Right lobe of liver (tissue), 6 donors: ENCODE measurements at regions not wholly inside any gene's neighbourhood (a gene's known extent, or its start where the extent isn't known, plus 50 kb on each side); places are given as distances from the start of the nearest gene placed in this dataset.

Source experiments
- ATAC-seq, 4 donors: fragments of 200-7000 bp; cut with Tn5 transposase; one replicate each; pipeline ENCODE4 v1.9.1; 2020; ENCODE audit warnings: mild to moderate bottlenecking in 4 of 4, moderate library complexity in 4 of 4
- DNase-seq, 3 donors: peaks; one replicate each; pipeline ENCODE4 v3.0.0-alpha.2; 2020
- H3K27ac ChIP-seq, 3 donors: fragments of 200-600 bp; one replicate each; pipeline ENCODE4 v1.8.0; 2022
- H3K27me3 ChIP-seq, 2 donors: fragments of 200-600 bp; one replicate each; pipeline ENCODE4 v1.8.0; 2022
- H3K36me3 ChIP-seq, 4 donors: fragments of 200-600 bp; sonication (generic) in 1 of 4; one replicate each; pipeline versions ENCODE4 v1.5.1 to v1.8.0; 2017 to 2022; ENCODE audit warnings: control low read depth in 1 of 4
- H3K4me1 ChIP-seq, 4 donors: fragments of 200-600 bp; sonication (generic) in 1 of 4; one replicate each; pipeline versions ENCODE4 v1.5.1 to v1.8.0; 2017 to 2022; ENCODE audit warnings: control low read depth in 1 of 4
- H3K4me3 ChIP-seq, 3 donors: fragments of 200-600 bp; one replicate each; pipeline ENCODE4 v1.8.0; 2022
- H3K9me3 ChIP-seq, 4 donors: fragments of 200-600 bp; sonication (generic) in 1 of 4; one replicate each; pipeline versions ENCODE4 v1.5.1 to v1.8.0; 2017 to 2022; ENCODE audit warnings: control low read depth in 1 of 4
- POLR2A ChIP-seq: fragments of 450-650 bp; IDR thresholded peaks from one replicate; pipeline ENCODE4 v1.6.1; 2017; ENCODE audit warnings: antibody characterized with exemption, mild to moderate bottlenecking
- WGBS: methylation state at CpG from one replicate; pipeline ENCODE4 v1.1.6; 2018; ENCODE audit warnings: low coverage, low lambda C conversion rate; ENCODE audit not compliant: insufficient coverage; ENCODE audit errors: missing lambda C conversion rate; 5-methylcytosine and 5-hydroxymethylcytosine counted together
- intact Hi-C, 2 donors: fragments of 100-400 bp; cut with DNase I; formaldehyde crosslinking; loops; one replicate each; pipeline versions ENCODE4 v1.11.2 to v1.14.1; 2022
- TF ChIP-seq, protein P1 (sequence below), 4 donors: fragments of 200-600 bp in 3 of 4; fragments of 450-650 bp in 1 of 4; IDR thresholded peaks; one replicate each; pipeline versions ENCODE4 v1.5.1 to v1.8.0; 2016 to 2022; ENCODE audit warnings: antibody characterized with exemption in 4 of 4, mild to moderate bottlenecking in 2 of 4
- donor health status: DM: no; HTN: yes; CAD: no.
- donor health status: DM: no; HTN: no; CAD: no.
- donor health status: DM: no; HTN: no; CAD: no.
- donor health status: DM: no; HTN: yes; CAD: no.
- donor health status: DM: no; HTN: yes; CAD: no.

DNA sequence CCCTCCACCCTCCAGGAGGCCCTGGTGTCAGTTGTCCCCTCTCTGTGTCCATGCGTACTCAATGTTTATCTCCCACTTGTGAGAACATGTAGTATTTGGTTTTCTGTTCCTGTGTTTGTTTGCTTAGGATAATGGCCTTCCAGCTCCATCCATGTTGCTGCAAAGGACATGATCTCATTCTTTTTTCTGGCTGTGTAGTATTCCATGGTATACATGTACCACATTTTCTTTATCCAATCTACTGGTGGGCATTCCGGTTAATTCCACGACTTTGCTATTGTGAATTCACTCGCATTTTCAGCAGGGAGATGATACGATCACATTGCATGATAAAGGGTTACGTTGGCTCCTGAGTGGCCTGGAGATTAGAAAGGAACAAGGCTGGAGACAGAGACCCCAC is 286.2 kb downstream of the FOXL1 start:
- no peaks in the 10 kb centered on the region for H3K27me3 ChIP-seq
- no peak overlapping the region for H3K27ac ChIP-seq
- no peaks in the 10 kb centered on the region for H3K9me3 ChIP-seq
- 82% methylated on average over 6 of the region's 6 CpGs for WGBS
- H3K36me3 ChIP-seq: no peaks in the 10 kb centered on the region
- intact Hi-C loops: no loop called here
- DNase-seq (no peak), ATAC-seq (no peak)
- TF ChIP-seq, protein P1, sequence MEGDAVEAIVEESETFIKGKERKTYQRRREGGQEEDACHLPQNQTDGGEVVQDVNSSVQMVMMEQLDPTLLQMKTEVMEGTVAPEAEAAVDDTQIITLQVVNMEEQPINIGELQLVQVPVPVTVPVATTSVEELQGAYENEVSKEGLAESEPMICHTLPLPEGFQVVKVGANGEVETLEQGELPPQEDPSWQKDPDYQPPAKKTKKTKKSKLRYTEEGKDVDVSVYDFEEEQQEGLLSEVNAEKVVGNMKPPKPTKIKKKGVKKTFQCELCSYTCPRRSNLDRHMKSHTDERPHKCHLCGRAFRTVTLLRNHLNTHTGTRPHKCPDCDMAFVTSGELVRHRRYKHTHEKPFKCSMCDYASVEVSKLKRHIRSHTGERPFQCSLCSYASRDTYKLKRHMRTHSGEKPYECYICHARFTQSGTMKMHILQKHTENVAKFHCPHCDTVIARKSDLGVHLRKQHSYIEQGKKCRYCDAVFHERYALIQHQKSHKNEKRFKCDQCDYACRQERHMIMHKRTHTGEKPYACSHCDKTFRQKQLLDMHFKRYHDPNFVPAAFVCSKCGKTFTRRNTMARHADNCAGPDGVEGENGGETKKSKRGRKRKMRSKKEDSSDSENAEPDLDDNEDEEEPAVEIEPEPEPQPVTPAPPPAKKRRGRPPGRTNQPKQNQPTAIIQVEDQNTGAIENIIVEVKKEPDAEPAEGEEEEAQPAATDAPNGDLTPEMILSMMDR (IDR thresholded peaks at IDR 0.05): no peak
- TF ChIP-seq POLR2A: no peak
- H3K4me1 ChIP-seq: no peaks in the 10 kb centered on the region
- no peak overlapping the region for H3K4me3 ChIP-seq

DNA sequence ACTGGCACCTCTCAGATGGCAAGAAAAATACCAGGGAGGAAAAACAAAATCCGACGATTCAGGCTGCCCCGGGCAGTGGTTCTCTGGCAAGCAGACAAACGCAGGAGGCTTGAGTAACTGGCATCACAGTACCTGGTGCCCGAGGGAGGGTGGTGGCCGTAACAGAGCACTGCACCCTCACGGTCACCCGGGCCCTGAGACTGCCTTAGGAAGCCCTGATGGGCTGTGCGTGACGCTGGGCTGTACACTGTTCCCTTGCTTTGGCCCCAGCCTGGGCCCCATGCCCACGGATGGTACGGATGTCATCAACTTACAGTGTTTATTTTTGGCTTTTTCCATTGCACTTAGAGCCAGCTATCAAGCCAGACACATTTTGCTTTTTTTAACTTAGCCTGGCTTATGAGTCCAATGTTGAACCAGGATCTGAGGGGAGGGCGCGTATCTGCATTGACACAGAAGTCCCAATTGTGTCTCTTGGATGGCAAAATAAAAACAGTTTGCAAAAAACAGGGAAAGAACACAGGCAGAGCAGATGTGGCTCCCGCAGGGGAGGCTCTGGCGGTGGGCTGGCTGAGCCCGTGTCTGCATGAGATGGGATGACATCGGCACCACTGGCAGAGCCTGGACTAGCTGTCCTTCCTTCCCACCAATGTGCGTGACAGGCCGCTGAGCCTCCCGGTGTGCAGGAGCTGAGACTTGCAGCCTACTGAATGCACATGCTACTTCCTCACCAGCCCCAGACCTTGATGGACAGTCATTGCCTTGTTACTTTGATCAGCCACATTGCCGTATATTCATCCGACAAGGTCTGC is 287.7 kb downstream of the FOXL1 start:
- 43% methylated on average over 9 of the region's 23 CpGs for WGBS
- DNase-seq: no peak
- no peak for TF ChIP-seq POLR2A
- TF ChIP-seq, protein P1 (IDR thresholded peaks at IDR 0.05): no peak
- no peak for ATAC-seq
- H3K4me3 ChIP-seq: no peak overlapping the region
- intact Hi-C loops: no loop called here
- H3K36me3 ChIP-seq: no peaks in the 10 kb centered on the region
- H3K9me3 ChIP-seq: no peaks in the 10 kb centered on the region
- no peaks in the 10 kb centered on the region for H3K27me3 ChIP-seq
- H3K27ac ChIP-seq: no peak overlapping the region
- H3K4me1 ChIP-seq: no peaks in the 10 kb centered on the region

DNA sequence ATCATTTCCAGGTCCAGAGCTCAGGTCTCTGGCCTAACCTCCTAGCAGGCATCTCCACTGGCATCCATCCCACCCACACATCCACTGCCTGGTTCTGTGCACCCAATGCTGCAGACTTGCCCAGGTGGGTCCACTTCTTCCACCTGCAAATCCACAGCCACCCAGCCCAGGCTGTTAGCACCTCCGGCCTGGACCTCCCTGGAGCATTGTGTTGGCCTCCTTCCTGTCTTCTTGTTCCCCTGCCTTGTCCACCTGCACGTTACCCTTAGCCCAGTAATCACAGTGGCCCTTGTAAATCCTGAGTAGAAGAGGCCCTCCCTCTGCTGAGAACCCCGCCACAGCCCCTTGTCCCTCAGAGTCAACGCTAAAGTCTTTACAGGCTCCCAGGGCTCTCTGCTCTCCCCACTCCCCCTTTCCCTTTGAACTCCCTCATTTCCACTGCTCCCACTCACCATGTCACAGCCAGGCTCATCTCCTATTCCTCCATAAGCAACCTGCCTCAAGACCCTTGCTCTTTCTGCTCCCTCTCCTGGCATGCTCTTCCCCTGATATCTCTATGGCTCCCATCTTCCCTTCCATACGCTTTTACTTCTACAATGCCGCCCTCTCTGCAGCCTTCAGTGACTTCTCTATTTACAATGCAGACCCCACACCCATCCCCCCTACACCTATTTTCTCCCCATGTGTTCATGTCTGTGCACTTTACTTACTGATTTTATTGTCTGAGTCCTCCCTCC is 288.8 kb downstream of the FOXL1 start:
- H3K9me3 ChIP-seq: no peaks in the 10 kb centered on the region
- no peak overlapping the region for H3K4me3 ChIP-seq
- H3K27me3 ChIP-seq: no peaks in the 10 kb centered on the region
- WGBS: 82% methylated on average over 6 of the region's 6 CpGs
- H3K4me1 ChIP-seq: no peaks in the 10 kb centered on the region
- intact Hi-C loops: no loop called here
- H3K36me3 ChIP-seq: no peaks in the 10 kb centered on the region
- DNase-seq (no peak), ATAC-seq (no peak)
- TF ChIP-seq, protein P1 (IDR thresholded peaks at IDR 0.05): no peak
- TF ChIP-seq POLR2A: no peak
- no peak overlapping the region for H3K27ac ChIP-seq

DNA sequence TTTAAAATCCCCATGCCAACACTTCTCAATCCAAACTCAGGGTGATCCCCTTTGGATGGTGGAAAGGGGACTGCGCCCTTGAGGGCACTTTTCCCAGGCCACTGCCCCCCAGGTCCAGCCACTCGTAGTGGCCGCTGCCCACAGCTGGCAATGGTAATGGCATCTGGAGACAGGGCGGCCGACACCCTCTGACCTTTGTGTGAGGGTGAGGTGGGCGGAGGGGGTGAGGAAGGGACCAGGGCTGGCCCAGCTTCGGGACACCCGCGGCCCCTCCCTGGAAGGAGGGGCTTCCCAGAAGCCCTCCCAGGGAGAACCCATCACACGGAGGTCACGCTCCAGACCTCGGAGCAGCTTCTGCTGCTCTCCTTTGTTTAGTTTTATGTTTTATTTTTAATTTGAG is 289.7 kb downstream of the FOXL1 start:
- Histone ChIP-seq H3K27me3 (no peaks in the 10 kb centered on the region), H3K9me3 (no peaks in the 10 kb centered on the region), H3K4me3 (no peak overlapping the region), H3K36me3 (no peaks in the 10 kb centered on the region), H3K4me1 (no peaks in the 10 kb centered on the region), H3K27ac (no peak overlapping the region)
- ATAC-seq (no peak), DNase-seq (no peak)
- WGBS: 58% methylated on average over 4 of the region's 12 CpGs
- TF ChIP-seq, protein P1 (IDR thresholded peaks at IDR 0.05): no peak
- no peak for TF ChIP-seq POLR2A
- intact Hi-C loops: no loop called here
